ENCODE measurements at regions not wholly inside any gene's neighbourhood (a gene's known extent, or its start where the extent isn't known, plus 50 kb on each side); places are given as distances from the start of the nearest gene placed in this dataset.

GRCh38 chr14:61992926-61993325, 230.7 kb downstream of the SNAPC1 start:
- ATAC-seq (no peak), DNase-seq (no peak)
- intact Hi-C loops (cut with DNase I), result no loop called here
- TF ChIP-seq POLR2A (IDR thresholded peaks at IDR 0.05), result no peak
- TF ChIP-seq CTCF (IDR thresholded peaks at IDR 0.05), result no peak
- no peaks in the 10 kb centered on the region for H3K9me3 ChIP-seq
- H3K27me3 ChIP-seq, result no peaks in the 10 kb centered on the region
- no peak overlapping the region for H3K4me3 ChIP-seq
- no peaks in the 10 kb centered on the region for H3K4me1 ChIP-seq
- H3K27ac ChIP-seq, result no peak overlapping the region
- no peaks in the 10 kb centered on the region for H3K36me3 ChIP-seq (replicated peaks in 1 of 2; ENCODE audit: insufficient read depth in 1 of 2, low read depth in 2 of 2)
- 67 to 70% methylated on average over 2 of the region's 2 CpGs for WGBS, 2 donors

- DNase-seq, result no peak
- intact Hi-C loops (cut with DNase I), result no loop called here
- Histone ChIP-seq H3K4me1 (no peaks in the 10 kb centered on the region), H3K36me3 (replicated peaks in 1 of 2; ENCODE audit: insufficient read depth in 1 of 2, low read depth in 2 of 2) (no peaks in the 10 kb centered on the region), H3K9me3 (no peaks in the 10 kb centered on the region), H3K27ac (no peak overlapping the region), H3K4me3 (no peak overlapping the region), H3K27me3 (no peaks in the 10 kb centered on the region)
- no peak for ATAC-seq
- TF ChIP-seq CTCF (IDR thresholded peaks at IDR 0.05) (no peak), POLR2A (IDR thresholded peaks at IDR 0.05) (no peak)
- WGBS, 2 donors, result 92% methylated on average over 1 of the region's 1 CpG
Observed at GRCh38 chr14:61994589-61994988, 232.4 kb downstream of the SNAPC1 start.

GRCh38 chr14:61996753-61997152, 234.5 kb downstream of the SNAPC1 start:
- Histone ChIP-seq H3K36me3 (replicated peaks in 1 of 2; ENCODE audit: insufficient read depth in 1 of 2, low read depth in 2 of 2) (no peaks in the 10 kb centered on the region), H3K4me3 (no peak overlapping the region), H3K4me1 (no peaks in the 10 kb centered on the region), H3K27ac (no peak overlapping the region), H3K27me3 (no peaks in the 10 kb centered on the region), H3K9me3 (no peaks in the 10 kb centered on the region)
- no peak for TF ChIP-seq CTCF (IDR thresholded peaks at IDR 0.05)
- TF ChIP-seq POLR2A (IDR thresholded peaks at IDR 0.05), result no peak
- ATAC-seq, result no peak
- intact Hi-C loops (cut with DNase I), result no loop called here
- WGBS, 2 donors, result 78 to 81% methylated on average over 4 of the region's 4 CpGs
- no peak for DNase-seq

- intact Hi-C loops (cut with DNase I), result no loop called here
- Histone ChIP-seq H3K27ac (no peak overlapping the region), H3K9me3 (no peaks in the 10 kb centered on the region), H3K36me3 (replicated peaks in 1 of 2; ENCODE audit: insufficient read depth in 1 of 2, low read depth in 2 of 2) (no peaks in the 10 kb centered on the region), H3K4me3 (no peak overlapping the region), H3K4me1 (no peaks in the 10 kb centered on the region), H3K27me3 (no peaks in the 10 kb centered on the region)
- ATAC-seq, result no peak
- TF ChIP-seq POLR2A (IDR thresholded peaks at IDR 0.05) (no peak), CTCF (IDR thresholded peaks at IDR 0.05) (no peak)
- no peak for DNase-seq
Observed at GRCh38 chr14:61997161-61997560, 234.9 kb downstream of the SNAPC1 start.

- H3K4me3 ChIP-seq, result no peak overlapping the region
- ATAC-seq (no peak), DNase-seq (no peak)
- H3K27ac ChIP-seq, result no peak overlapping the region
- no peak for TF ChIP-seq POLR2A (IDR thresholded peaks at IDR 0.05)
- no peak for TF ChIP-seq CTCF (IDR thresholded peaks at IDR 0.05)
- 74 to 78% methylated on average over 2 of the region's 2 CpGs for WGBS, 2 donors
- no peaks in the 10 kb centered on the region for H3K27me3 ChIP-seq
- no peaks in the 10 kb centered on the region for H3K4me1 ChIP-seq
- intact Hi-C loops (cut with DNase I), result no loop called here
- no peaks in the 10 kb centered on the region for H3K9me3 ChIP-seq
- no peaks in the 10 kb centered on the region for H3K36me3 ChIP-seq (replicated peaks in 1 of 2; ENCODE audit: insufficient read depth in 1 of 2, low read depth in 2 of 2)
Observed at GRCh38 chr14:62001963-62002362, 239.7 kb downstream of the SNAPC1 start.

All from body of pancreas (tissue), 4 donors.